HEK293T (cell line): ENCODE measurements at regions not wholly inside any gene's neighbourhood (a gene's known extent, or its start where the extent isn't known, plus 50 kb on each side); places are given as distances from the start of the nearest gene placed in this dataset.

ENCODE experiments used
- ARNT ChIP-seq: fragments of 450-650 bp; IDR thresholded peaks from 2 replicates; pipeline ENCODE4 v1.6.1; 2017; ENCODE audit warnings: mild to moderate bottlenecking
- BHLHE40 ChIP-seq: fragments of 450-650 bp; IDR thresholded peaks from 2 replicates; pipeline ENCODE4 v1.6.1; 2016; ENCODE audit warnings: mild to moderate bottlenecking, moderate library complexity, borderline replicate concordance
- ELF4 ChIP-seq: fragments of 450-650 bp; IDR thresholded peaks from 2 replicates; pipeline ENCODE4 v1.6.1; 2017; ENCODE audit warnings: antibody characterized with exemption
- FOXM1 ChIP-seq: fragments of 450-650 bp; IDR thresholded peaks from 2 replicates; pipeline ENCODE4 v1.6.1; 2017; ENCODE audit warnings: mild to moderate bottlenecking, borderline replicate concordance
- HDGF ChIP-seq: fragments of 450-650 bp; IDR thresholded peaks from 2 replicates; pipeline ENCODE4 v1.6.1; 2017; ENCODE audit warnings: antibody characterized with exemption, borderline replicate concordance
- LEF1 ChIP-seq: fragments of 450-650 bp; IDR thresholded peaks from 2 replicates; pipeline ENCODE4 v1.6.1; 2017; ENCODE audit warnings: mild to moderate bottlenecking, borderline replicate concordance
- NFRKB ChIP-seq: fragments of 450-650 bp; IDR thresholded peaks from 2 replicates; pipeline ENCODE4 v1.6.1; 2016; ENCODE audit warnings: mild to moderate bottlenecking, moderate library complexity
- SUZ12 ChIP-seq: fragments of 450-650 bp; IDR thresholded peaks from 2 replicates; pipeline ENCODE4 v1.6.1; 2016; ENCODE audit warnings: mild to moderate bottlenecking
- TARDBP ChIP-seq: fragments of 450-650 bp; IDR thresholded peaks from 2 replicates; pipeline ENCODE4 v1.6.1; 2016
- ZNF384 ChIP-seq: fragments of 450-650 bp; IDR thresholded peaks from 2 replicates; pipeline ENCODE4 v1.6.1; 2016
- TF ChIP-seq, protein P1 (sequence below): fragments of 450-650 bp; IDR thresholded peaks from 2 replicates; pipeline ENCODE4 v1.6.1; 2016

DNA sequence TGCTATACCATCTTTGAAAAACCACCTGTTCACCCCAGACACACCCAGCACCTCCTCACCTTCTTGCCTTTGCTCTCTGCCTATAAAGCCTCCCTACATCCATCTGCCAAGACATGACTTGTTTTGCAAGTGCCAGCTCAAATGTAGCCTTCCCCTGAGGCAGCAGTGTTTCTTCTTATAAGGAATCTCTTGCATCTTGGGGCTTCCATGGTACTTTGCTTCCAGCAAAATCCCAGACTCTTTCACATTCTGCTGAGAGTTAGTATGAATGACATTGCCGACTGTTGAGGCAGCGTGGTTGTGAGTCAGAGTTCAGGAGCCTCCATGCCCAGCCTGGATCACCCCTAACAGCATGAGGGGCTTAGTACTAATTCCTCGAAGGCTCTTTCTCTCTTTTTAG lies 217.4 kb upstream of the RUNX1 start:
- TF ChIP-seq BHLHE40 = no peak
- TF ChIP-seq NFRKB = no peak
- no peak for TF ChIP-seq ZNF384
- TF ChIP-seq, protein P1, sequence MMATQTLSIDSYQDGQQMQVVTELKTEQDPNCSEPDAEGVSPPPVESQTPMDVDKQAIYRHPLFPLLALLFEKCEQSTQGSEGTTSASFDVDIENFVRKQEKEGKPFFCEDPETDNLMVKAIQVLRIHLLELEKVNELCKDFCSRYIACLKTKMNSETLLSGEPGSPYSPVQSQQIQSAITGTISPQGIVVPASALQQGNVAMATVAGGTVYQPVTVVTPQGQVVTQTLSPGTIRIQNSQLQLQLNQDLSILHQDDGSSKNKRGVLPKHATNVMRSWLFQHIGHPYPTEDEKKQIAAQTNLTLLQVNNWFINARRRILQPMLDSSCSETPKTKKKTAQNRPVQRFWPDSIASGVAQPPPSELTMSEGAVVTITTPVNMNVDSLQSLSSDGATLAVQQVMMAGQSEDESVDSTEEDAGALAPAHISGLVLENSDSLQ = no peak
- no peak for TF ChIP-seq ARNT
- no peak for TF ChIP-seq ELF4
- no peak for TF ChIP-seq SUZ12
- no peak for TF ChIP-seq HDGF
- no peak for TF ChIP-seq LEF1
- TF ChIP-seq FOXM1 = no peak
- TF ChIP-seq TARDBP = no peak
